H1 (cell line): ENCODE measurements at regions not wholly inside any gene's neighbourhood (a gene's known extent, or its start where the extent isn't known, plus 50 kb on each side); places are given as distances from the start of the nearest gene placed in this dataset.

Experiments
- CTCF ChIA-PET: fragments of 300-600 bp; sonication (Branson Sonifier 250); formaldehyde crosslinking; loops from one replicate; lab custom pipeline; 2021; ENCODE audit not compliant: partially characterized antibody; lab: Charles Lee
- POLR2A ChIA-PET: fragments of 300-600 bp; sonication (Branson Sonifier 250); formaldehyde crosslinking; loops from one replicate; lab custom pipeline; 2021; ENCODE audit warnings: inconsistent platforms; ENCODE audit not compliant: partially characterized antibody; lab: Charles Lee
- DNase-seq, 2 experiments: peaks; one replicate each; pipeline versions ENCODE4 v3.0.0 to v3.0.0-alpha.2; 2010 to 2022; ENCODE audit warnings: low spot score in 2 of 2, low read depth in 1 of 2, mixed read lengths in 1 of 2
- FAIRE-seq: peaks from 2 replicates; lab custom pipeline; 2011; peaks lifted over from hg19 to GRCh38; lab: Jason Lieb, UNC
- H2AFZ ChIP-seq: 2 replicates; pipeline ENCODE4 v1.8.1; 2012; ENCODE audit warnings: low read length, inconsistent platforms
- H2AK5ac ChIP-seq: 2 replicates; pipeline ENCODE4 v1.6.1; 2013; ENCODE audit warnings: low read depth, low read length
- H2BK120ac ChIP-seq: replicated peaks from 2 replicates; pipeline ENCODE3; 2013; ENCODE audit warnings: low read depth, low read length, inconsistent platforms
- H2BK12ac ChIP-seq: 2 replicates; pipeline ENCODE4 v1.6.1; 2013; ENCODE audit warnings: low read depth, low read length
- H2BK15ac ChIP-seq: 2 replicates; pipeline ENCODE4 v1.6.1; 2013; ENCODE audit warnings: low read length
- H2BK20ac ChIP-seq: 2 replicates; pipeline ENCODE4 v1.6.1; 2013; ENCODE audit warnings: low read length
- H2BK5ac ChIP-seq: 2 replicates; pipeline ENCODE4 v1.6.1; 2013; ENCODE audit warnings: low read depth, low read length
- H3K14ac ChIP-seq: 2 replicates; pipeline ENCODE4 v1.6.1; 2013; ENCODE audit warnings: inconsistent platforms; ENCODE audit not compliant: insufficient read length
- H3K18ac ChIP-seq: 2 replicates; pipeline ENCODE4 v1.6.1; 2013; ENCODE audit warnings: low read length; ENCODE audit errors: extremely low read depth
- H3K23ac ChIP-seq: 2 replicates; pipeline ENCODE4 v1.6.1; 2013; ENCODE audit warnings: inconsistent platforms; ENCODE audit not compliant: insufficient read length
- H3K23me2 ChIP-seq: 2 replicates; pipeline ENCODE4 v1.6.1; 2013; ENCODE audit warnings: low read depth, low read length
- H3K27ac ChIP-seq: 2 replicates; pipeline ENCODE4 v1.6.1; 2011; ENCODE audit warnings: low read depth, low read length, inconsistent platforms
- H3K27me3 ChIP-seq, 4 experiments: replicated peaks in 1 of 4; 1 replicate in 1 of 4; 2 replicates in 3 of 4; pipeline versions ENCODE4 v1.6.1 to v1.8.1; 2011 to 2013; ENCODE audit warnings: low read length in 3 of 4, mild to moderate bottlenecking in 3 of 4, inconsistent platforms in 2 of 4, mixed read lengths in 2 of 4, moderate library complexity in 1 of 4; ENCODE audit not compliant: control insufficient read depth in 3 of 4, insufficient read depth in 3 of 4; ENCODE audit errors: extremely low read depth in 1 of 4
- H3K36me3 ChIP-seq, 4 experiments: 2 replicates each; pipeline versions ENCODE4 v1.6.1 to v1.8.1; 2011 to 2013; ENCODE audit warnings: mild to moderate bottlenecking in 4 of 4, low read length in 3 of 4, moderate library complexity in 2 of 4, control low read depth in 1 of 4, inconsistent platforms in 1 of 4; ENCODE audit not compliant: insufficient read depth in 4 of 4, control insufficient read depth in 2 of 4
- H3K4ac ChIP-seq: replicated peaks from 2 replicates; pipeline ENCODE3; 2013; ENCODE audit warnings: low read length, low read depth, mixed read lengths, inconsistent platforms; ENCODE audit not compliant: insufficient read length
- H3K4me1 ChIP-seq, 4 experiments: replicated peaks in 1 of 4; 1 replicate in 1 of 4; 2 replicates in 3 of 4; pipeline versions ENCODE4 v1.6.1 to v1.8.1; 2011 to 2013; ENCODE audit warnings: low read length in 3 of 4, inconsistent platforms in 2 of 4, mixed read lengths in 1 of 4; ENCODE audit not compliant: insufficient read depth in 4 of 4, control insufficient read depth in 3 of 4
- H3K4me2 ChIP-seq, 2 experiments: 2 replicates each; pipeline versions ENCODE4 v1.6.1 to v1.8.1; 2011 to 2013; ENCODE audit warnings: low read depth in 2 of 2, low read length in 2 of 2, control low read depth in 1 of 2, inconsistent platforms in 1 of 2, mild to moderate bottlenecking in 1 of 2; ENCODE audit not compliant: insufficient read depth in 1 of 2
- H3K4me3 ChIP-seq, 4 experiments: fragments of 200-600, 300-600 bp in 1 of 4; sonication (generic), shearing (Covaris generic), sonication (Bioruptor Twin) in 1 of 4; 2 replicates each; pipeline versions ENCODE4 v1.5.1 to v1.8.1; 2011 to 2016; ENCODE audit warnings: low read length in 4 of 4, low read depth in 3 of 4, control low read depth in 2 of 4, inconsistent platforms in 2 of 4, mild to moderate bottlenecking in 2 of 4, mixed read lengths in 1 of 4, moderate library complexity in 1 of 4; ENCODE audit not compliant: insufficient read depth in 2 of 4; ENCODE audit errors: extremely low read depth in 1 of 4
- H3K56ac ChIP-seq: replicated peaks from 2 replicates; pipeline ENCODE3; 2013; ENCODE audit warnings: low read depth, mild to moderate bottlenecking, mixed read lengths, low read length, inconsistent platforms; ENCODE audit not compliant: insufficient read length
- H3K79me1 ChIP-seq: 2 replicates; pipeline ENCODE4 v1.6.1; 2013; ENCODE audit warnings: low read depth, low read length, control low read depth
- H3K79me2 ChIP-seq, 2 experiments: 2 replicates each; pipeline versions ENCODE4 v1.6.1 to v1.8.1; 2012 to 2013; ENCODE audit warnings: low read length in 2 of 2, mild to moderate bottlenecking in 2 of 2, inconsistent platforms in 1 of 2; ENCODE audit not compliant: insufficient read depth in 2 of 2, control insufficient read depth in 1 of 2
- H3K9ac ChIP-seq, 4 experiments: replicated peaks in 1 of 4; 1 replicate in 1 of 4; 2 replicates in 3 of 4; pipeline versions ENCODE4 v1.6.1 to v1.8.1; 2011 to 2013; ENCODE audit warnings: low read depth in 3 of 4, low read length in 3 of 4, control low read depth in 2 of 4, mild to moderate bottlenecking in 2 of 4, moderate library complexity in 2 of 4, inconsistent platforms in 1 of 4; ENCODE audit errors: extremely low read depth in 1 of 4
- H3K9me3 ChIP-seq, 2 experiments: 2 replicates each; pipeline versions ENCODE4 v1.6.1 to v1.8.1; 2012 to 2013; ENCODE audit warnings: mild to moderate bottlenecking in 2 of 2, moderate library complexity in 2 of 2, control low read depth in 1 of 2, inconsistent platforms in 1 of 2, low read depth in 1 of 2, low read length in 1 of 2, mixed read lengths in 1 of 2; ENCODE audit not compliant: insufficient read depth in 2 of 2
- H4K20me1 ChIP-seq, 2 experiments: replicated peaks in 1 of 2; 2 replicates each; pipeline versions ENCODE3 to v1.8.1; 2011 to 2013; ENCODE audit warnings: inconsistent platforms in 2 of 2, low read length in 2 of 2, mild to moderate bottlenecking in 1 of 2; ENCODE audit not compliant: insufficient read depth in 2 of 2, control insufficient read depth in 1 of 2
- H4K5ac ChIP-seq: 2 replicates; pipeline ENCODE4 v1.6.1; 2013; ENCODE audit warnings: low read length, low read depth, mixed read lengths, inconsistent platforms; ENCODE audit not compliant: insufficient read length
- H4K8ac ChIP-seq: 2 replicates; pipeline ENCODE4 v1.8.0; 2013; ENCODE audit warnings: mild to moderate bottlenecking, moderate library complexity, low read length, inconsistent platforms; ENCODE audit not compliant: insufficient read depth; ENCODE audit errors: extremely low read depth
- H4K91ac ChIP-seq: replicated peaks from 2 replicates; pipeline ENCODE3; 2013; ENCODE audit warnings: low read length, mixed read lengths, inconsistent platforms; ENCODE audit not compliant: insufficient read length
- ATF3 ChIP-seq: IDR thresholded peaks from 2 replicates; pipeline ENCODE4 v1.6.1; 2011; ENCODE audit warnings: low read depth, mild to moderate bottlenecking, low read length; ENCODE audit not compliant: insufficient read depth
- BACH1 ChIP-seq: IDR thresholded peaks from 2 replicates; pipeline ENCODE4 v1.6.1; 2012; ENCODE audit warnings: low read length, improper control_type of control experiment
- CEBPB ChIP-seq: IDR thresholded peaks from 2 replicates; pipeline ENCODE4 v1.6.1; 2012; ENCODE audit warnings: low read depth, low read length
- E2F6 ChIP-seq: IDR thresholded peaks from 2 replicates; pipeline ENCODE4 v1.6.1; 2012; ENCODE audit warnings: inconsistent platforms
- EGR1 ChIP-seq: IDR thresholded peaks from 2 replicates; pipeline ENCODE4 v1.6.1; 2011; ENCODE audit warnings: low read depth, low read length, borderline replicate concordance
- HDAC6 ChIP-seq: IDR thresholded peaks from one replicate; pipeline ENCODE4 v1.7.1; 2012; ENCODE audit warnings: low read depth, mild to moderate bottlenecking, inconsistent platforms, low read length, moderate library complexity
- MAFK ChIP-seq: IDR thresholded peaks from 2 replicates; pipeline ENCODE4 v1.6.1; 2012; ENCODE audit warnings: low read depth, mild to moderate bottlenecking, improper control_type of control experiment, low read length
- POLR2A ChIP-seq, 2 experiments: IDR thresholded peaks; 1 replicate in 1 of 2; 2 replicates in 1 of 2; pipeline ENCODE4 v1.6.1; 2011; ENCODE audit warnings: low read depth in 2 of 2, low read length in 2 of 2, mild to moderate bottlenecking in 2 of 2; ENCODE audit errors: control extremely low read depth in 1 of 2
- SIN3A ChIP-seq, 2 experiments: IDR thresholded peaks in 1 of 2; conservative IDR thresholded peaks in 1 of 2; 2 replicates each; pipeline ENCODE4 v1.6.1; 2011 to 2012; ENCODE audit warnings: low read length in 2 of 2, improper control_type of control experiment in 1 of 2, low read depth in 1 of 2, mild to moderate bottlenecking in 1 of 2
- SIRT6 ChIP-seq: IDR thresholded peaks from one replicate; pipeline ENCODE4 v1.7.1; 2012; ENCODE audit warnings: low read length, inconsistent platforms
- SIX5 ChIP-seq: IDR thresholded peaks from 2 replicates; pipeline ENCODE4 v1.6.1; 2011; ENCODE audit warnings: mild to moderate bottlenecking, low read depth, low read length
- SP1 ChIP-seq: IDR thresholded peaks from 2 replicates; pipeline ENCODE4 v1.6.1; 2011; ENCODE audit warnings: low read depth, low read length
- TAF7 ChIP-seq: optimal IDR thresholded peaks from 2 replicates; pipeline ENCODE3; 2011; ENCODE audit warnings: low read depth, mild to moderate bottlenecking, inconsistent platforms, low read length, moderate library complexity, borderline replicate concordance
- TBP ChIP-seq: IDR thresholded peaks from 2 replicates; pipeline ENCODE4 v1.6.1; 2011; ENCODE audit warnings: low read depth, low read length, improper control_type of control experiment
- WGBS, 2 experiments: shearing (Covaris generic) in 1 of 2; methylation state at CpG; one replicate each; pipeline versions ENCODE4 v1.1.6 to v1.1.7; 2013 to 2015; ENCODE audit warnings: low lambda C conversion rate in 2 of 2, mixed read lengths in 2 of 2, inconsistent platforms in 1 of 2, low coverage in 1 of 2, missing lambda C conversion rate in 1 of 2; ENCODE audit not compliant: insufficient replicate concordance in 2 of 2, insufficient coverage in 1 of 2, insufficient read length in 1 of 2; ENCODE audit errors: extremely low coverage in 1 of 2, missing lambda C conversion rate in 1 of 2; 5-methylcytosine and 5-hydroxymethylcytosine counted together

- H3K14ac ChIP-seq, result no peak overlapping the region
- no peak for TF ChIP-seq TAF7
- TF ChIP-seq SIX5, result no peak
- TF ChIP-seq SIRT6, result no peak
- TF ChIP-seq ATF3, result no peak
- no peak for TF ChIP-seq POLR2A (IDR thresholded peaks at IDR 0.05; ENCODE audit: control extremely low read depth in 1 of 2, low read depth in 2 of 2, low read length in 2 of 2)
- TF ChIP-seq TBP, result no peak
- TF ChIP-seq CEBPB, result no peak
- no peak for TF ChIP-seq MAFK
- no peak for TF ChIP-seq BACH1
- TF ChIP-seq SIN3A (conservative IDR thresholded peaks at IDR 0.05 in 1 of 2, IDR thresholded peaks at IDR 0.05 in 1 of 2; ENCODE audit: low read depth in 1 of 2, low read length in 2 of 2), result no peak
- no peak for TF ChIP-seq HDAC6
- TF ChIP-seq E2F6, result no peak
- no peak for TF ChIP-seq EGR1
- no peak for TF ChIP-seq SP1
Observed at GRCh38 chr15:97237160-97237559, 723.3 kb upstream of the ARRDC4 start.

More at GRCh38 chr15:97237160-97237559, 723.3 kb upstream of the ARRDC4 start:
- ChIA-PET POLR2A (no interaction called here), CTCF (interaction anchor here (0.6 to 2.9 kb wide), 4 partner anchors 9 to 883 kb away, joined by 3 to 10 read pairs (median 4); no protein-coding TSS in a partner anchor)
- H3K79me2 ChIP-seq, result no peaks in the 10 kb centered on the region
- H2BK120ac ChIP-seq, result no peak overlapping the region
- no peak overlapping the region for H3K18ac ChIP-seq
- no peak overlapping the region for H3K4ac ChIP-seq
- 85% methylated on average over 6 of the region's 6 CpGs; no CpG with 5 or more reads in 1 of the 2 experiments for WGBS, 2 experiments
- no peak overlapping the region for H2AK5ac ChIP-seq
- no peaks in the 10 kb centered on the region for H3K27me3 ChIP-seq
- H3K56ac ChIP-seq, result no peak overlapping the region
- no peak overlapping the region for H3K4me3 ChIP-seq
- H4K5ac ChIP-seq, result no peak overlapping the region
- no peaks in the 10 kb centered on the region for H3K23me2 ChIP-seq
- H2BK20ac ChIP-seq, result no peak overlapping the region
- no peak overlapping the region for H2BK5ac ChIP-seq
- no peak overlapping the region for H2BK12ac ChIP-seq
- no peaks in the 10 kb centered on the region for H3K79me1 ChIP-seq
- DNase-seq (no peak), FAIRE-seq (no peak)
- no peaks in the 10 kb centered on the region for H3K36me3 ChIP-seq
- H2BK15ac ChIP-seq, result no peak overlapping the region
- H4K91ac ChIP-seq, result no peak overlapping the region
- no peak overlapping the region for H4K8ac ChIP-seq
- H3K23ac ChIP-seq, result no peak overlapping the region
- no peak overlapping the region for H3K9ac ChIP-seq
- H3K4me1 ChIP-seq, result peaks cover 0 to 2% (median 0%) of the 10 kb centered on the region in 4 experiments; a peak in 1 of 7 replicates
- no peaks in the 10 kb centered on the region for H4K20me1 ChIP-seq
- no peak overlapping the region for H3K27ac ChIP-seq
- no peak overlapping the region for H2AFZ ChIP-seq
- no peak overlapping the region for H3K4me2 ChIP-seq
- 0 out of 4 replicates have a peak, but pooled peaks cover 0 to 3% of the 10 kb centered on the region in 2 experiments for H3K9me3 ChIP-seq
